K562 (cell line): ENCODE measurements at regions not wholly inside any gene's neighbourhood (a gene's known extent, or its start where the extent isn't known, plus 50 kb on each side); places are given as distances from the start of the nearest gene placed in this dataset.
A peak's percentile ranks its signal among the peaks of the same experiment; 100 is the strongest.

Source experiments
- BRD9 ChIP-seq: fragments of 450-650 bp; IDR thresholded peaks from 2 replicates; pipeline ENCODE4 v1.6.1; 2018; ENCODE audit warnings: low read depth; ENCODE audit not compliant: partially characterized antibody
- C11orf30 ChIP-seq: fragments of 450-650 bp; IDR thresholded peaks from 2 replicates; pipeline ENCODE4 v1.6.1; 2016; ENCODE audit warnings: low read depth, mild to moderate bottlenecking
- CHD1 ChIP-seq: fragments of 200-600 bp; sonication (generic); IDR thresholded peaks from one replicate; pipeline ENCODE4 v1.6.1; 2012; ENCODE audit warnings: mild to moderate bottlenecking, moderate library complexity, low read length, inconsistent platforms
- HDAC3 ChIP-seq: fragments of 450-650 bp; IDR thresholded peaks from 2 replicates; pipeline ENCODE4 v1.6.1; 2018; ENCODE audit warnings: borderline replicate concordance, mild to moderate bottlenecking, moderate library complexity; ENCODE audit not compliant: partially characterized antibody
- HNRNPL ChIP-seq: fragments of 200-400 bp; formaldehyde crosslinking; IDR thresholded peaks from 2 replicates; pipeline ENCODE4 v1.6.1; 2017; ENCODE audit warnings: low read depth, mild to moderate bottlenecking, low read length
- MYC ChIP-seq, 2 experiments: fragments of 250-450 bp in 1 of 2; sonication (Bioruptor Pico) in 1 of 2; IDR thresholded peaks; 2 replicates each; pipeline versions ENCODE4 v1.5.1 to v1.6.1; 2012 to 2021; ENCODE audit warnings: low read depth in 2 of 2, borderline replicate concordance in 1 of 2, improper control_type of control experiment in 1 of 2, low read length in 1 of 2, mild to moderate bottlenecking in 1 of 2, moderate library complexity in 1 of 2
- NCOA2 ChIP-seq, 2 experiments: fragments of 450-650 bp; IDR thresholded peaks; 2 replicates each; pipeline ENCODE4 v1.6.1; 2018; ENCODE audit warnings: mild to moderate bottlenecking in 2 of 2, moderate library complexity in 1 of 2; ENCODE audit not compliant: partially characterized antibody in 2 of 2
- PHTF2 ChIP-seq: fragments of 250-450 bp; sonication (Bioruptor Pico); IDR thresholded peaks from 2 replicates; pipeline ENCODE4 v1.5.0; 2021; ENCODE audit warnings: mild to moderate bottlenecking
- PRPF4 ChIP-seq: fragments of 200-400 bp; formaldehyde crosslinking; IDR thresholded peaks from one replicate; pipeline ENCODE4 v1.6.1; 2017; ENCODE audit warnings: low read length, low read depth, mild to moderate bottlenecking; ENCODE audit not compliant: insufficient read depth, poor library complexity, severe bottlenecking
- SAP30 ChIP-seq: fragments of 200-600 bp; sonication (generic); IDR thresholded peaks from 2 replicates; pipeline ENCODE4 v1.6.1; 2012; ENCODE audit warnings: borderline replicate concordance, low read depth, mild to moderate bottlenecking, moderate library complexity, low read length, control low read depth, inconsistent platforms; ENCODE audit not compliant: insufficient read depth, poor library complexity, severe bottlenecking
- SRSF3 ChIP-seq: fragments of 200-400 bp; formaldehyde crosslinking; IDR thresholded peaks from 2 replicates; pipeline ENCODE4 v1.6.1; 2016; ENCODE audit warnings: mild to moderate bottlenecking, low read length, moderate library complexity; ENCODE audit not compliant: insufficient read depth
- TCF15 ChIP-seq: fragments of 250-450 bp; sonication (Bioruptor Pico); IDR thresholded peaks from 2 replicates; pipeline ENCODE4 v1.8.0; 2022; ENCODE audit warnings: moderate library complexity, mild to moderate bottlenecking, inconsistent platforms
- ZBTB34 ChIP-seq: fragments of 250-450 bp; sonication (Bioruptor Pico); IDR thresholded peaks from 2 replicates; pipeline ENCODE4 v1.8.0; 2021; ENCODE audit warnings: mild to moderate bottlenecking, moderate library complexity
- ZNF184 ChIP-seq: sonication (generic); formaldehyde crosslinking; IDR thresholded peaks from 2 replicates; pipeline ENCODE4 v1.5.0; 2020; ENCODE audit warnings: missing genetic modification reagents
- ZNF785 ChIP-seq: fragments of 250-450 bp; sonication (Bioruptor Pico); IDR thresholded peaks from 2 replicates; pipeline ENCODE4 v1.4.0; 2020; ENCODE audit warnings: mild to moderate bottlenecking
- TF ChIP-seq, protein P1 (sequence below): sonication (generic); formaldehyde crosslinking; IDR thresholded peaks from 2 replicates; pipeline ENCODE4 v1.8.1; 2023; ENCODE audit warnings: mild to moderate bottlenecking, missing genetic modification reagents, moderate library complexity

DNA sequence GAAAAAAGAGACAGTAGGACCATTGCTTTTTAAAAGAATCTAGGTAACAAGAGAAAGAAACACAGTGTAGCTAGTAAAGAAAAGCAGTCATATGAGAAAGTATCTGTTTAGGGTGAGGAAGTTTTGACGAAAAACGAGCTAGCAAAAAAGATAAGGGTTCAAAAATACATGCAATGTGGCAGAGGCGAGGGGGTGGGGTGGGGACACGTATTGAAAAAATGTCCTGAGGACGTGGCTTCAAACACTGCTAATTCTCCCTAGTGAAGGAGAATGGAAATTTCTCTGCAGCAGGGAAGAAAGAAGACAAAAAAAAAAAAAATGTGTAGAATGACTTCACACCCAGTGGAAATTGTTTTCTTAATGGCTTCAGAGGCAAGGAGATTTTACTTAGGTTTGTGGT is 856.4 kb upstream of the INTU start (continued):
- TF ChIP-seq ZBTB34 (no peak), HNRNPL (no peak), ZNF785 (no peak), TCF15 (CRISPR knock-in tag) (no peak), HDAC3 (no peak), C11orf30 (no peak), PRPF4 (no peak), PHTF2 (CRISPR knock-in tag) (no peak), MYC (IDR thresholded peaks at IDR 0.05; ENCODE audit: low read depth, low read length) (peak; percentile 39; the same call in 1 of the 2 replicates), MYC (CRISPR knock-in tag; IDR thresholded peaks at IDR 0.05; ENCODE audit: borderline replicate concordance, low read depth) (no peak), SRSF3 (no peak), BRD9 (peak; percentile 39), CHD1 (no peak), ZNF184 (no peak), SAP30 (no peak), NCOA2 (IDR thresholded peaks at IDR 0.05; ENCODE audit: partially characterized antibody in 2 of 2) (no peak)
- TF ChIP-seq, protein P1, sequence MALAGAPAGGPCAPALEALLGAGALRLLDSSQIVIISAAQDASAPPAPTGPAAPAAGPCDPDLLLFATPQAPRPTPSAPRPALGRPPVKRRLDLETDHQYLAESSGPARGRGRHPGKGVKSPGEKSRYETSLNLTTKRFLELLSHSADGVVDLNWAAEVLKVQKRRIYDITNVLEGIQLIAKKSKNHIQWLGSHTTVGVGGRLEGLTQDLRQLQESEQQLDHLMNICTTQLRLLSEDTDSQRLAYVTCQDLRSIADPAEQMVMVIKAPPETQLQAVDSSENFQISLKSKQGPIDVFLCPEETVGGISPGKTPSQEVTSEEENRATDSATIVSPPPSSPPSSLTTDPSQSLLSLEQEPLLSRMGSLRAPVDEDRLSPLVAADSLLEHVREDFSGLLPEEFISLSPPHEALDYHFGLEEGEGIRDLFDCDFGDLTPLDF: no peak
